Occipital lobe (tissue), 1 donor: ENCODE measurements at regions not wholly inside any gene's neighbourhood (a gene's known extent, or its start where the extent isn't known, plus 50 kb on each side); places are given as distances from the start of the nearest gene placed in this dataset.
"Not testable (repeated sequence)": the region's sequence is repeated elsewhere in the genome, so short reads cannot be mapped to it uniquely, and the experiment has no call there.

Experiments
- DNase-seq: peaks from one replicate; lab custom pipeline; 2025; lab: John Stamatoyannopoulos, UW

- no peak for DNase-seq
These were observed 73.1 kb upstream of the FST start for GRCh38 chr5:53407373-53407772.

GRCh38 chr5:53411388-53411787 lies 69.0 kb upstream of the FST start:
- no peak for DNase-seq

GRCh38 chr5:53412499-53412898 lies 67.9 kb upstream of the FST start:
- not testable (repeated sequence) for DNase-seq

- no peak for DNase-seq
These were observed 64.2 kb upstream of the FST start for GRCh38 chr5:53416144-53416738.

GRCh38 chr5:53418409-53418808 lies 62.0 kb upstream of the FST start:
- DNase-seq = no peak

GRCh38 chr5:53418826-53419658 lies 61.4 kb upstream of the FST start:
- no peak for DNase-seq

GRCh38 chr5:53422539-53422938 lies 57.9 kb upstream of the FST start:
- DNase-seq = no peak

- no peak for DNase-seq
These were observed 56.7 kb upstream of the FST start for GRCh38 chr5:53423724-53424123.

- no peak for DNase-seq
These were observed 55.5 kb upstream of the FST start for GRCh38 chr5:53424686-53425615.

GRCh38 chr5:53425687-53426511 lies 54.5 kb upstream of the FST start:
- no peak for DNase-seq

GRCh38 chr5:53426512-53426830 lies 54.0 kb upstream of the FST start:
- DNase-seq = no peak

GRCh38 chr5:53426878-53427277 lies 53.6 kb upstream of the FST start:
- DNase-seq = no peak

- DNase-seq = no peak
These were observed 52.5 kb upstream of the FST start for GRCh38 chr5:53427965-53428364.

GRCh38 chr5:53429706-53430105 lies 50.7 kb upstream of the FST start:
- no peak for DNase-seq

GRCh38 chr5:53430618-53431252 lies 49.7 kb upstream of the FST start:
- no peak for DNase-seq
